B cell (primary cell): ENCODE measurements at regions not wholly inside any gene's neighbourhood (a gene's known extent, or its start where the extent isn't known, plus 50 kb on each side); places are given as distances from the start of the nearest gene placed in this dataset.

Experiments
- ATAC-seq: fragments of 200-7000 bp; cut with Tn5 transposase; one replicate; pipeline ENCODE4 v1.10.0; 2021; ENCODE audit warnings: low read depth, mild to moderate bottlenecking, moderate number of reproducible peaks, moderate library complexity
- CTCF ChIA-PET: fragments of 350-600 bp; sonication (Branson Sonifier 250); formaldehyde crosslinking; loops from one replicate; lab custom pipeline; 2021; ENCODE audit warnings: antibody characterized with exemption, inconsistent platforms; lab: Charles Lee
- POLR2A ChIA-PET: fragments of 350-600 bp; sonication (Branson Sonifier 250); formaldehyde crosslinking; loops from one replicate; lab custom pipeline; 2021; ENCODE audit warnings: antibody characterized with exemption; lab: Charles Lee
- DNase-seq: peaks from one replicate; pipeline ENCODE4 v3.0.0; 2013
- H2AFZ ChIP-seq: 2 replicates; pipeline ENCODE4 v1.6.1; 2012; ENCODE audit warnings: mild to moderate bottlenecking, low read depth, low read length; ENCODE audit not compliant: insufficient read depth, poor library complexity, severe bottlenecking
- H3K27ac ChIP-seq, 2 donors: 1 replicate in 1 of 2; 2 replicates in 1 of 2; pipeline ENCODE4 v1.5.1; 2012 to 2013; ENCODE audit warnings: low read length in 2 of 2, mild to moderate bottlenecking in 2 of 2, moderate library complexity in 1 of 2
- H3K27me3 ChIP-seq, 4 experiments: fragments of 200-600 bp in 1 of 4; sonication (generic) in 1 of 4; replicated peaks in 1 of 4; 1 replicate in 2 of 4; 2 replicates in 2 of 4; pipeline versions ENCODE4 v1.6.1 to v1.7.0; 2013 to 2016; ENCODE audit warnings: low read length in 3 of 4, mild to moderate bottlenecking in 2 of 4, mixed read lengths in 1 of 4, moderate library complexity in 1 of 4; ENCODE audit not compliant: insufficient read depth in 4 of 4, control insufficient read depth in 3 of 4; ENCODE audit errors: control extremely low read depth in 1 of 4
- H3K36me3 ChIP-seq, 2 experiments: replicated peaks in 1 of 2; 1 replicate in 1 of 2; 2 replicates in 1 of 2; pipeline versions ENCODE4 v1.6.1 to v1.7.1; 2013; ENCODE audit warnings: low read length in 1 of 2; ENCODE audit not compliant: insufficient read depth in 2 of 2, control insufficient read depth in 1 of 2; ENCODE audit errors: control extremely low read depth in 1 of 2, extremely low read depth in 1 of 2
- H3K4me1 ChIP-seq, 2 donors: fragments of 200-600 bp in 1 of 2; sonication (generic) in 1 of 2; 1 replicate in 1 of 2; 2 replicates in 1 of 2; pipeline versions ENCODE4 v1.5.1 to v1.6.1; 2013 to 2017; ENCODE audit warnings: low read length in 2 of 2; ENCODE audit not compliant: control insufficient read depth in 2 of 2, insufficient read depth in 2 of 2
- H3K4me2 ChIP-seq: replicated peaks from 2 replicates; pipeline ENCODE3; 2012; ENCODE audit warnings: mild to moderate bottlenecking, low read depth, low read length; ENCODE audit not compliant: poor library complexity, severe bottlenecking
- H3K4me3 ChIP-seq, 5 experiments: fragments of 200-600 bp in 1 of 5; sonication (generic) in 1 of 5; 1 replicate in 3 of 5; 2 replicates in 2 of 5; pipeline versions ENCODE4 v1.5.1 to v1.7.0; 2011 to 2016; ENCODE audit warnings: low read length in 4 of 5, mild to moderate bottlenecking in 4 of 5, low read depth in 2 of 5, control low read depth in 1 of 5, moderate library complexity in 1 of 5; ENCODE audit not compliant: insufficient read depth in 1 of 5; ENCODE audit errors: control extremely low read depth in 1 of 5, extremely low read depth in 1 of 5
- H3K79me2 ChIP-seq: fragments of 200-600 bp; sonication (generic); one replicate; pipeline ENCODE4 v1.6.0; 2016; ENCODE audit warnings: low read length; ENCODE audit not compliant: control insufficient read depth, insufficient read depth
- H3K9ac ChIP-seq: fragments of 200-600 bp; sonication (generic); 2 replicates; pipeline ENCODE4 v1.6.1; 2017; ENCODE audit warnings: mild to moderate bottlenecking, low read length, moderate library complexity
- H3K9me3 ChIP-seq, 3 donors: one replicate each; pipeline versions ENCODE4 v1.6.1 to v1.7.1; 2013; ENCODE audit warnings: low read length in 2 of 3; ENCODE audit not compliant: control insufficient read depth in 2 of 3, insufficient read depth in 1 of 3; ENCODE audit errors: control extremely low read depth in 1 of 3
- H4K20me1 ChIP-seq: 2 replicates; pipeline ENCODE4 v1.6.0; 2012; ENCODE audit warnings: mild to moderate bottlenecking, low read length; ENCODE audit not compliant: insufficient read depth, control insufficient read depth, poor library complexity, severe bottlenecking
- H3K27ac Mint-ChIP-seq: one replicate; pipeline ENCODE4 v1.8.0; 2021; ENCODE audit warnings: mixed read lengths
- H3K27me3 Mint-ChIP-seq: one replicate; pipeline ENCODE4 v1.8.0; 2021; ENCODE audit warnings: mixed read lengths
- H3K4me1 Mint-ChIP-seq: one replicate; pipeline ENCODE4 v1.8.0; 2021; ENCODE audit warnings: mixed read lengths
- H3K4me3 Mint-ChIP-seq: one replicate; pipeline ENCODE4 v1.8.0; 2021; ENCODE audit warnings: mixed read lengths
- H3K9me3 Mint-ChIP-seq: one replicate; pipeline ENCODE4 v1.8.0; 2022; ENCODE audit warnings: mixed read lengths; ENCODE audit not compliant: insufficient read depth
- EZH2 ChIP-seq: IDR thresholded peaks from 2 replicates; pipeline ENCODE4 v1.6.1; 2012; ENCODE audit warnings: borderline replicate concordance, low read depth, mild to moderate bottlenecking, moderate library complexity, low read length; ENCODE audit not compliant: insufficient read depth, poor library complexity, severe bottlenecking
- WGBS: methylation state at CpG from one replicate; pipeline ENCODE4 v1.1.5; 2013; ENCODE audit warnings: missing lambda C conversion rate; ENCODE audit not compliant: insufficient coverage; 5-methylcytosine and 5-hydroxymethylcytosine counted together
- intact Hi-C: fragments of 100-400 bp; cut with micrococcal nuclease; formaldehyde crosslinking; loops from one replicate; pipeline ENCODE4 v1.10.0; 2022
- TF ChIP-seq, protein P1 (sequence below): fragments of 200-600 bp; IDR thresholded peaks from one replicate; pipeline ENCODE4 v1.8.0; 2022; ENCODE audit warnings: antibody characterized with exemption, mild to moderate bottlenecking

- H3K27ac ChIP-seq: no peak overlapping the region
- WGBS: 67% methylated on average over 1 of the region's 6 CpGs
- no peak overlapping the region for H3K27ac Mint-ChIP-seq
- H3K4me1 ChIP-seq: no peaks in the 10 kb centered on the region
- no peaks in the 10 kb centered on the region for H3K79me2 ChIP-seq
- H3K4me3 Mint-ChIP-seq: no peak overlapping the region
- ChIA-PET POLR2A (no interaction called here), CTCF (no interaction called here)
- no peaks in the 10 kb centered on the region for H3K9me3 ChIP-seq
- DNase-seq (no peak), ATAC-seq (no peak)
- TF ChIP-seq, protein P1, sequence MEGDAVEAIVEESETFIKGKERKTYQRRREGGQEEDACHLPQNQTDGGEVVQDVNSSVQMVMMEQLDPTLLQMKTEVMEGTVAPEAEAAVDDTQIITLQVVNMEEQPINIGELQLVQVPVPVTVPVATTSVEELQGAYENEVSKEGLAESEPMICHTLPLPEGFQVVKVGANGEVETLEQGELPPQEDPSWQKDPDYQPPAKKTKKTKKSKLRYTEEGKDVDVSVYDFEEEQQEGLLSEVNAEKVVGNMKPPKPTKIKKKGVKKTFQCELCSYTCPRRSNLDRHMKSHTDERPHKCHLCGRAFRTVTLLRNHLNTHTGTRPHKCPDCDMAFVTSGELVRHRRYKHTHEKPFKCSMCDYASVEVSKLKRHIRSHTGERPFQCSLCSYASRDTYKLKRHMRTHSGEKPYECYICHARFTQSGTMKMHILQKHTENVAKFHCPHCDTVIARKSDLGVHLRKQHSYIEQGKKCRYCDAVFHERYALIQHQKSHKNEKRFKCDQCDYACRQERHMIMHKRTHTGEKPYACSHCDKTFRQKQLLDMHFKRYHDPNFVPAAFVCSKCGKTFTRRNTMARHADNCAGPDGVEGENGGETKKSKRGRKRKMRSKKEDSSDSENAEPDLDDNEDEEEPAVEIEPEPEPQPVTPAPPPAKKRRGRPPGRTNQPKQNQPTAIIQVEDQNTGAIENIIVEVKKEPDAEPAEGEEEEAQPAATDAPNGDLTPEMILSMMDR: no peak
- no peaks in the 10 kb centered on the region for H3K36me3 ChIP-seq
- no peak overlapping the region for H3K4me3 ChIP-seq
- H4K20me1 ChIP-seq: no peaks in the 10 kb centered on the region
- H3K9ac ChIP-seq: no peak overlapping the region
- no peak overlapping the region for H2AFZ ChIP-seq
- intact Hi-C loops: no loop called here
- peaks cover 15% of the 10 kb centered on the region for H3K27me3 Mint-ChIP-seq
- no peak overlapping the region for H3K4me2 ChIP-seq
- no peaks in the 10 kb centered on the region for H3K9me3 Mint-ChIP-seq
- no peaks in the 10 kb centered on the region for H3K27me3 ChIP-seq
- H3K4me1 Mint-ChIP-seq: no peaks in the 10 kb centered on the region
These were observed 189.3 kb upstream of the G2E3 start for GRCh38 chr14:30369502-30370180.

- intact Hi-C loops: no loop called here
- no peak overlapping the region for H3K4me2 ChIP-seq
These were observed 185.9 kb upstream of the G2E3 start for GRCh38 chr14:30373053-30373452.

More at GRCh38 chr14:30373053-30373452, 185.9 kb upstream of the G2E3 start:
- Histone ChIP-seq H3K4me1 (no peaks in the 10 kb centered on the region), H3K27me3 (no peaks in the 10 kb centered on the region), H3K9me3 (no peaks in the 10 kb centered on the region), H2AFZ (no peak overlapping the region), H3K9ac (no peak overlapping the region), H3K36me3 (no peaks in the 10 kb centered on the region), H3K4me3 (no peak overlapping the region), H3K79me2 (no peaks in the 10 kb centered on the region), H4K20me1 (no peaks in the 10 kb centered on the region), H3K27ac (no peak overlapping the region)
- Mint-ChIP-seq H3K4me1 (no peaks in the 10 kb centered on the region), H3K27ac (no peak overlapping the region), H3K9me3 (no peaks in the 10 kb centered on the region), H3K4me3 (no peak overlapping the region), H3K27me3 (peaks cover 18% of the 10 kb centered on the region)
- CTCF ChIA-PET: no interaction called here
- no peak for ATAC-seq
- no peak for DNase-seq
- 100% methylated on average over 1 of the region's 2 CpGs for WGBS
- TF ChIP-seq EZH2: no peak
- TF ChIP-seq, protein P1: no peak
- POLR2A ChIA-PET: no interaction called here
